Activated CD8-positive, alpha-beta memory T cell treated with anti-CD3 and anti-CD28 coated beads, Interleukin-2, amount 50 U/mL, for 48 hours (primary cell): ENCODE measurements at regions not wholly inside any gene's neighbourhood (a gene's known extent, or its start where the extent isn't known, plus 50 kb on each side); places are given as distances from the start of the nearest gene placed in this dataset.

Experiments used
- DNase-seq: peaks from one replicate; pipeline ENCODE4 v3.0.0-alpha.2; 2020

- no peak for DNase-seq
Observed at GRCh38 chr20:60725311-60725906, 526.7 kb upstream of the CDH4 start.

- no peak for DNase-seq
Observed at GRCh38 chr20:60727425-60727824, 524.6 kb upstream of the CDH4 start.

DNA sequence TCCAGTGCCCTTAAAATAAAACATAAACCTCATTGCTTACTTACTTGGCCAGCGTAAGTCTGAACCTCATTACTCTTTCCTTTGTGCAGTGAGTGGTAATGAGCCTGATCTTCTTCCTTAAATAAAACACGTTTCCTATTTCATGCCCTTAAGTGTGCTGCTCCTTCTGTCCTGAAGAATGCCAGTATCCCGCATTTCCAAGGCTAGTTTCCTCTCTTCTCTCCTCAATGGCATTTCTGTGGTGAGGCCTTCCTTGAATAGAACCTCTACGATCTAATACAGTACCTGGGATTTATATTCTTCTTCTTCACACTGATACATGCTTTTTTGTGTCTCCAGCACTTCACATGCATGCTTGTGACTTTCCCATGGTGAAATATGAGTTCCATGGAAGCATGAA is 523.4 kb upstream of the CDH4 start:
- no peak for DNase-seq

DNA sequence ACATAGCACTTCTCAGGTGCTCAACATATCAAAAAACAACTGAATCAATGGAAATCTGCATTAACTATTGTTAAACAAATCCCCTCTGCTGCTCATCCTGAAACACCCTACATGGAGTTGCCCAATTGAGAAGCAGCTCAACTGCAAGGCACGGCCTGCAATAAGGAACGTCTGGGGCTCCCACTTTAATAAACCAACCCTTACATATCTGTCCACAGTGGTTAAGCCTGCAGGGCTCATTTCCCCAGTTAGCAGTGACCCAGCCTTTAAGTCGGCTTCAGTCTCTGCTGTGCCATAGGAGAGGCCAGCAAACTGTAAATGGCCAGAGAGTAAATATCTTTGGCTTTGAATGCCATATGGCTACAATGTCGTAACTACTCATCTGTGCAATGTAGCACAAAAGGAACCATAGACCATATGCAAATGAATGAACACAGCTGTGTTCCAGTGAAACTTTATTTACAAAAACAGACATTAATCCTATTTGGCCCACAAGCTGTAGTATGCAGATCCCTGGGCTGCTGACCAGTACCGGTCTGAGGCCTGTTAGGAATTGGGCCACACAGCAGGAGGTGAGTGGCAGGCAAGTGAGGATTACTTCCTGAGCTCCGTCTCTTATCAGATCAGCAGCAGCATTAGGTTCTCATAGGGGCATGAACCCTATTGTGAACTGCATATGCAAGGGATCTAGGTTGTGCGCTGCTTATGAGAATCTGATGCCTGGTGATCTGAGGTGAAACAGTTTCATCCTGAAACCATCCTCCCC is 522.7 kb upstream of the CDH4 start:
- no peak for DNase-seq

- DNase-seq, result no peak
Observed at GRCh38 chr20:60732322-60732721, 519.7 kb upstream of the CDH4 start.

DNA sequence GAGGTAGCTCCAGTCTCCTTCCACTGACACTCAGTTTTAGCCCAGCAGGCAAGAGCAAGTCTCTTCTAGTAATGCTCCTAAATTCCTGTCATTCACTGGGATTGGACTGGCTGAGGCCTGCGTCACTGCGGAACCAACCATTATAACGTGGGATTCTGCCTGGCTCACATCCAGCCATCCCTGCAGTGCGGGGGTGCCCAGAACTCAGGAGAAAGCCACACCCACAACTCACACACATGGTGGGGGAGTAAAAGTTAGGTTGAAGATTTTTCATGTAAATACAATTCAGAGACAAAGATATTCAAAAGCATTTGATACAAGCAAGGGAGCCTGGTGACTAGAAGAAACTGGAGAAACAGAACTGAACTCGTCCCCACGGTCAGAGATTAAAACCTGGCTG is 504.0 kb upstream of the CDH4 start:
- DNase-seq, result no peak

- no peak for DNase-seq
Observed at GRCh38 chr20:60749804-60750602, 502.1 kb upstream of the CDH4 start.

GRCh38 chr20:60750909-60751308 is 501.2 kb upstream of the CDH4 start:
- DNase-seq, result no peak

- DNase-seq, result no peak
Observed at GRCh38 chr20:60751826-60752225, 500.2 kb upstream of the CDH4 start.

GRCh38 chr20:60752741-60753420 is 499.2 kb upstream of the CDH4 start:
- no peak for DNase-seq

GRCh38 chr20:60754856-60755255 is 497.2 kb upstream of the CDH4 start:
- no peak for DNase-seq

DNA sequence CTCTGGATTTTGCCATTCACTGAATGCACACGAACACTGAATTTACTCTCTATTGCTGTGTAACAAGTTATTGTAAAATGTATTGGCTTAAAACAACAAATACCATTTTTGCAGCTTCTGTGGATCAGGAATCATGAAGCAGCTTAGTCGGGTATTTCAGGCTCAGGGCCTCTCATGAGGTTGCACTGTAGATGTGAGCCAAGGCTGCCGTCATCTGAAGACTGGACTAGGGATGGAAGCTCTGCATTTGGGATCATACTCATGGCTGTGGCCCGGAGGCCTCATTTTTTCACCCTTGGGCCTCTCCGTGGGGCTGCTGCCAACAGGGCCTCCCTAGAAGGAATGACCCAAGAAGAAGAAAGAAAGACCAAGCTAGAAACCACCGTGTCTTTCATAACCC is 492.4 kb upstream of the CDH4 start:
- no peak for DNase-seq

DNA sequence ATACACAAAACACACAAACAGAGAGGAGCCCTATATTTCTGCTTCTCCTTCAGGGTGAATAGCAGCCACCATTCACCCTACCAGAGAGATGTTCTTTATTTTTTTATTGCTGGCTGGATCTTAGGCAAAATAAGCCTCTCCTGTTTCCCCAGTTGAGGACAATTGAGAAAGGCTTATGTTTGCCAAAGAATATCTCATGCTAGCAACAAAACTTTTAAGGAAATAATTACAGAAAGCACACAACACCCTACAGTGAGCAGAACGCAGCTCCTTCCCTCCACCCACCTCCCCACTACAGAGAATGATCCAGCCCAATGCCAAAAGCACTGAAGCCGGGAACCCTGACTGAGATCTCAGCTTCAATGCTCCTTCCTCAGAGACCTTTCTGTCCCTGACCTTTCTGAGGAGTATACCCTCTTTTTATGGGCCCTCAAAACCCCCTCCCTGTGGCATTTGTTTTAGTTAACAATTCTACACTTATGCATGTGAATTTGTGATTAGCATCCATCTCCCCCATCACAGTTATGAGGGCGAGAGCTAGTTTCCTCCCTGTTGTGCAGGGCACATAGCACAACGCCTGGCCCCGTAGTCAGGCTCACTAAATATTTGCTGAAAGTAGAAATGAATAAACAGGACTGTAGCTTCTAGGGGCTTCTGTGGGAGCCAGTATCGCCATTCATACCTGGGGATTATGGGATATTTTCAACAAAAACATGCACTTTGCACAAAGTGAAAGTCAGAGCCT is 491.6 kb upstream of the CDH4 start:
- DNase-seq, result no peak

DNA sequence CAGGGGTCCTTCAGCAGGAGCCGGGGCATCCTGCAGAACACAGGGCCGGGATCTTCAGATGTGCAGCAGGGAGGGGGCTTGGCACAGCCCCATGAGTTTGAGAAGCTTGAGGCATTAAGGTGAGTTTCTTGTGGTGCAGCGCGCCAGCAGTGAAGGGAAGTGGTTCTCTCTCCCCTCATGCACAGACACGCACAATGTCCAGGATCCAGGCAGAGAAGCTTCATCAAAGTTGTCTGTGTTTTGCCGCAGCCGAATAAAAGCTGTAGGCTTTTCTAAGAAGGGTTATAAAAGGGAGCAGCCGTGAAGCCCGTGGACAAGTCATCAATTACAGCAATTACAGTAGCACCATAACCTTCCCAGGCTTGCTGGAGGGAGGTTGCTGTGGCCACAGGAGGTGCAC is 491.0 kb upstream of the CDH4 start:
- DNase-seq, result no peak

DNA sequence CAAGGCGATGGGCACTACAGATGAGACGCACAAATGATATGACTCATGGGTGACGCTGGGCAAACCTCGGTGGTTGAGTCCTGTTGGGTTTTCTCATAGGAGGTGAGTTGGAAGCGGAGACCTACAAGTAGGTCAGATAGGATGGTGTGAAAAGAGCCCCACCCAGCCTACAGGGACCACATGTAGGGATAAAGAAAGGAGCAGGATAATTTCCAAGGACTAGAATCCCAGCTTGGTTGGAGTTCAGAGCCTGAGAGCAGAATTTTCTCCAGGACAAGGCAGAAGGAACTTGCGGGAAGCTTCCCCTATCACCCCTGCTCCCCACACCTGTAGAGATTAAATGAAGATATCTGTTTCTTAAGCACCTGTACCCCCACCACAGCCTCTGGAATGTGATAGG is 489.7 kb upstream of the CDH4 start:
- DNase-seq, result no peak

DNA sequence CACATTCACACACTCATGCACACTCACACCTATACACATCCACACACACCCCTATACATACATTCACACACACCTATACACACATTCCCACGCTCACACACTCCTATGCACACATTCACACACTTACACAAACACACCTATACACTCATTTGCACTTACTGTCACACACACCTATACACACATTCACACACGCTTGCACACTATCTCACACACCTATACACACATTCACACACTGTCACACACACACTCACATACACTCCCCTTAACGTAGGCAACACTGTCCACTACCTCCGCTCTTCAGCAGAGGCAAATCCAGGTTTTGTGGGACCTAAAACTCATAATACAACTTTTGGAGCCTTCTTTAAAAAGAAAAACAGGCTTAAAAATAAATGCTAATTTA is 487.7 kb upstream of the CDH4 start:
- DNase-seq, result no peak

GRCh38 chr20:60764771-60765170 is 487.3 kb upstream of the CDH4 start:
- no peak for DNase-seq

DNA sequence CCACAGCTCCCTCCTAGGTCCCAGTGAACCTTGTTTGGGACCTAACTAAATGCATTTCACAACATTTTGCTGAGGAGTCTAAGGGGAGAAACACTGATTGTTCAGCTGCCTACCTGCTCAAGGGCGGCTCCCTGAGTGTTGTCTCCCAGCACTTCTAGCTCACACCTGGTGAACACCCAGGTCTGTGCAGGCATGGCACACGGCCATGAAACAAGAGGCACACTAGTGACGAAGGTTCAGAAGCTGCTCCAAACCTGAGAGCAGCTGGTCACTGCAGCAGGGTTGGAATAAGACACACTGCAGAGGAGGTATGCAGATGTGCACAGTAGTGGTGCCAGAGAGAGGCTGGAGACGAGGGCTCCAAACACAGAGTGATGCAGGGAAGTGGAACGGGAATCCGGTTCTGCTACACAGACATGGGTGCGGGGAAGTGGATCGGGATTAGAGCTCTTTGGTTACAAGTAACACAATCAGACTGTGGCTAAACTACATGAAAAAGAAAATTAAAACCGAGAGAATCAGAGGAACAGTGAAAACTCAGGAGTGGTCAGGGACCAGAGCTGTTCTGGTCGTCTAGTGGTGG is 486.1 kb upstream of the CDH4 start:
- no peak for DNase-seq

- no peak for DNase-seq
Observed at GRCh38 chr20:60768216-60768615, 483.8 kb upstream of the CDH4 start.

GRCh38 chr20:60780388-60781025 is 471.6 kb upstream of the CDH4 start:
- no peak for DNase-seq

DNA sequence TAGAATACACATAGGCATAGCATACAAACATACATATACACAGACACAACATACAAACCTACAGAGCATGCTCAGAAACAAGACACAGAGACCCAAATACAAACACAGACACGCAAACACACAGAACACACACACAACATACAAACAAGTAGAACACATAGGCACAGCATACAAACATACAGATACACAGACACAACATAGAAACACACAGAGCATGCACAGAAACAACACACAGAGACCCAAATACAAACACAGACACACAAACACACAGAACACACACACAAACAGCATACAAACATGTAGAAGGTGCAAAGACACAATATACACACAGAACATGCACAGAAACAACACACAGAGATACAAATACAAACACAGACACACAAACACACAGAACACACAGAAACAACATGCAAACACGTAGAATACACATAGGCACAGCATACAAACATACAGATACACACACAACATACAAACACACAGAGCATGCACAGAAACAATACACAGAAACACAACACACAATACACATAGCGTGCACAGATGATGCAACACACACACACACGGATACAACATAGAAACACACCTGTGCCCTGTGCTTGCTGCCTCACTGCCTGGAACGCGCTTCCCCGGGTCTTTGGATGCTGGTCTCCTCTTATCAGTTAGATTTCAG is 469.0 kb upstream of the CDH4 start:
- DNase-seq, result no peak
